Activated CD8-positive, alpha-beta T cell treated with anti-CD3 and anti-CD28 coated beads for 36 hours (primary cell): ENCODE measurements at regions not wholly inside any gene's neighbourhood (a gene's known extent, or its start where the extent isn't known, plus 50 kb on each side); places are given as distances from the start of the nearest gene placed in this dataset.
A peak's percentile ranks its signal among the peaks of the same experiment; 100 is the strongest.
"Not testable (repeated sequence)": the region's sequence is repeated elsewhere in the genome, so short reads cannot be mapped to it uniquely, and the experiment has no call there.

Source experiments
- ATAC-seq: fragments of 200-7000 bp; cut with Tn5 transposase; one replicate; pipeline ENCODE4 v1.10.0; 2021; ENCODE audit warnings: mild to moderate bottlenecking, moderate library complexity
- CTCF ChIA-PET: fragments of 350-600 bp; sonication (Branson Sonifier 250); formaldehyde crosslinking; loops from one replicate; lab custom pipeline; 2021; ENCODE audit warnings: antibody characterized with exemption; lab: Charles Lee
- POLR2A ChIA-PET: fragments of 350-600 bp; sonication (Branson Sonifier 250); formaldehyde crosslinking; loops from one replicate; lab custom pipeline; 2021; ENCODE audit warnings: antibody characterized with exemption; lab: Charles Lee
- DNase-seq: peaks from one replicate; pipeline ENCODE4 v3.0.0-alpha.2; 2020
- H3K27ac Mint-ChIP-seq: one replicate; pipeline ENCODE4 v1.8.0; 2021; ENCODE audit warnings: mild to moderate bottlenecking, mixed read lengths
- H3K27me3 Mint-ChIP-seq: one replicate; pipeline ENCODE4 v1.8.0; 2021; ENCODE audit warnings: mixed read lengths
- H3K36me3 Mint-ChIP-seq: one replicate; pipeline ENCODE4 v1.8.0; 2021; ENCODE audit warnings: low read depth, mixed read lengths
- H3K4me1 Mint-ChIP-seq: one replicate; pipeline ENCODE4 v1.8.0; 2021; ENCODE audit warnings: low read depth, mixed read lengths
- H3K4me3 Mint-ChIP-seq: one replicate; pipeline ENCODE4 v1.8.0; 2021; ENCODE audit warnings: mild to moderate bottlenecking, moderate library complexity, mixed read lengths
- H3K9me3 Mint-ChIP-seq: one replicate; pipeline ENCODE4 v1.8.0; 2021; ENCODE audit warnings: mixed read lengths
- intact Hi-C: fragments of 100-400 bp; cut with micrococcal nuclease; formaldehyde crosslinking; loops from one replicate; pipeline ENCODE4 v1.10.0; 2022
- TF ChIP-seq, protein P1 (sequence below): fragments of 200-600 bp; IDR thresholded peaks from one replicate; pipeline ENCODE4 v1.8.0; 2022; ENCODE audit warnings: antibody characterized with exemption, mild to moderate bottlenecking

DNA sequence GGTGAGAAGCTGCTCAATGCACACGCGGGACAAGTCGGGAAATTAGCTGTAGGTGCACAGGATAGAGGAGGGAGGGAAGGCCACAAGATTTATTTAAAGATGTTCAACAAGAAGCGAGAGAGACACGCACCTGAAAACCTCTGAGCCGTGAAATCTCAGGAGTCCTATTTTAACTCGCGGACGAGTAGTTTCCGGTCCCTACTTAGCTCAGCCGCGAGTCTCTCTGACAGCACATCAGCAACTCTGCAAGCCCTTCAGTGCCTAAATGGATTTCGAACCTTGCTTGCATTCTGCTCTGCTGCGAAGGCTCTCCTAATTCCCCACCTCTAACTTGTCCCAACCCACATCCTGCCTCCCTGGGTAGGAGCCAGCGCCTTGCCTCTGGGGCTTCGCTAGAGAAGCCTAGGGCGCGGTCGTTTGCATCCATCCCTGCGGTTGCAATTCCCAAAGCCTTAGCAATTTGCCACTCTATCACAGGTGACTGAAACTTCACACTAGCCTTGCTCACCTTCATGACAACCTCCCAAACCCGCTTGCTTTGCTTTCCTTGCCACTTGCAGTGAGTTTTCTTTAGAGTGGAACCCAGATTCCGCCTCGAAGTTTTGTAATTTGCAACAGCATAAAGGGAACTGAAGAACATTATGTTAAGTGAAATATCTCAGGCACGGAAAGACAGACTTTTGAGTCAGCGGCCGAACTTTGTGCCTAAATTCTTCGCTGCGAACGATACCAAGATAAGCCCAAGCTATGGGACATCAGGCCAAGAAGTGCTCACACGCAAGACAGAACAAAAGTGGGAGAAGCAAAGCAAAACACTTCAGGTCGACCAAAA lies 202.8 kb downstream of the KDM5D start:
- no peaks in the 10 kb centered on the region for H3K27me3 Mint-ChIP-seq
- H3K4me1 Mint-ChIP-seq: peaks cover 2% of the 10 kb centered on the region
- H3K36me3 Mint-ChIP-seq: no peaks in the 10 kb centered on the region
- CTCF ChIA-PET: no interaction called here
- H3K27ac Mint-ChIP-seq: no peak overlapping the region
- ATAC-seq (no peak), DNase-seq (no peak)
- intact Hi-C loops: no loop called here
- H3K9me3 Mint-ChIP-seq: no peaks in the 10 kb centered on the region
- no peak overlapping the region for H3K4me3 Mint-ChIP-seq
- POLR2A ChIA-PET: no interaction called here
- TF ChIP-seq, protein P1, sequence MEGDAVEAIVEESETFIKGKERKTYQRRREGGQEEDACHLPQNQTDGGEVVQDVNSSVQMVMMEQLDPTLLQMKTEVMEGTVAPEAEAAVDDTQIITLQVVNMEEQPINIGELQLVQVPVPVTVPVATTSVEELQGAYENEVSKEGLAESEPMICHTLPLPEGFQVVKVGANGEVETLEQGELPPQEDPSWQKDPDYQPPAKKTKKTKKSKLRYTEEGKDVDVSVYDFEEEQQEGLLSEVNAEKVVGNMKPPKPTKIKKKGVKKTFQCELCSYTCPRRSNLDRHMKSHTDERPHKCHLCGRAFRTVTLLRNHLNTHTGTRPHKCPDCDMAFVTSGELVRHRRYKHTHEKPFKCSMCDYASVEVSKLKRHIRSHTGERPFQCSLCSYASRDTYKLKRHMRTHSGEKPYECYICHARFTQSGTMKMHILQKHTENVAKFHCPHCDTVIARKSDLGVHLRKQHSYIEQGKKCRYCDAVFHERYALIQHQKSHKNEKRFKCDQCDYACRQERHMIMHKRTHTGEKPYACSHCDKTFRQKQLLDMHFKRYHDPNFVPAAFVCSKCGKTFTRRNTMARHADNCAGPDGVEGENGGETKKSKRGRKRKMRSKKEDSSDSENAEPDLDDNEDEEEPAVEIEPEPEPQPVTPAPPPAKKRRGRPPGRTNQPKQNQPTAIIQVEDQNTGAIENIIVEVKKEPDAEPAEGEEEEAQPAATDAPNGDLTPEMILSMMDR: no peak

DNA sequence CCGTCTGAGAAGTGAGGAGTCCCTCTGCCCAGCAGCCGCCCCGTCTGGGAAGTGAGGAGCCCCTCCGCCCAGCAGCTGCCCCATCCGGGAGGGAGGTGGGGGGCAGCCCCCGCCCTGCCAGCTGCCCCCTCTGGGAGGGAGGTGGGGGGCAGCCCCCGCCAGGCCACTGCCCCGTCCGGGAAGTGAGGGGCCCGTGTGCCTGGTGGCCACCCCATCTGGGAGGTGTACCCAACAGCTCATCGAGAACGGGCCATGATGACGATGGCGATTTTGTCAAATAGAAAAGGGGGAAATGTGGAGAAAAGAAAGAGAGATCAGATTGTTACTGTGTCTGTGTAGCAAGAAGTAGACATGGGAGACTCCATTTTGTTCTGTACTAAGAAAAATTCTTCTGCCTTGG lies 208.8 kb downstream of the KDM5D start:
- H3K4me1 Mint-ChIP-seq, H3K9me3 Mint-ChIP-seq, ATAC-seq: not testable (repeated sequence)

DNA sequence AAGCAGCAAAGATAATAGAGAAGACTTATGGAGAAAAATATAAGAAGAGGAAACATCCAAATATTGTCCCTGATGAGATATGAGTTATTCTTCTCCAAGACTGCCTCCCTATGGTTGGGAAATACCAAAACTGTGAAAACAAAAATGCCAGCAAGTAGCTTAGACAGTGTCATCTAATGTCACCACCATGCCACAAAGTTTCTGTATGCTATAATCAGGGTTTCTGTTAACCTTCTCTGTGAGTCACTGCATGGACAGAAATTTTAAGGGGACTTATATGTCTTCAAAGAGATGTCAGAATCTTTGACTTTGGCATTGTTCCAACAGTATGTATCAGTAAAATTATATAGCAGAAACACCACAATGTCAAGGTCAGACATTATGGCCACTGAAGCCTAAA lies 222.6 kb downstream of the KDM5D start:
- ChIA-PET POLR2A (no interaction called here), CTCF (interaction anchor here (1.0 kb wide), 1 partner anchor 46 kb away, joined by 3 read pairs; no protein-coding TSS in a partner anchor)
- peaks cover 4% of the 10 kb centered on the region for H3K4me1 Mint-ChIP-seq
- H3K4me3 Mint-ChIP-seq: no peak overlapping the region
- TF ChIP-seq, protein P1: no peak
- intact Hi-C loops: no loop called here
- ATAC-seq: no peak
- H3K9me3 Mint-ChIP-seq: no peaks in the 10 kb centered on the region
- no peak overlapping the region for H3K27ac Mint-ChIP-seq
- no peaks in the 10 kb centered on the region for H3K36me3 Mint-ChIP-seq
- DNase-seq: no peak
- no peaks in the 10 kb centered on the region for H3K27me3 Mint-ChIP-seq

More for the DNA sequence above, 208.8 kb downstream of the KDM5D start:
- DNase-seq, H3K27me3 Mint-ChIP-seq, CTCF ChIA-PET, H3K36me3 Mint-ChIP-seq, intact Hi-C loops, H3K27ac Mint-ChIP-seq, POLR2A ChIA-PET, H3K4me3 Mint-ChIP-seq: not testable (repeated sequence)

DNA sequence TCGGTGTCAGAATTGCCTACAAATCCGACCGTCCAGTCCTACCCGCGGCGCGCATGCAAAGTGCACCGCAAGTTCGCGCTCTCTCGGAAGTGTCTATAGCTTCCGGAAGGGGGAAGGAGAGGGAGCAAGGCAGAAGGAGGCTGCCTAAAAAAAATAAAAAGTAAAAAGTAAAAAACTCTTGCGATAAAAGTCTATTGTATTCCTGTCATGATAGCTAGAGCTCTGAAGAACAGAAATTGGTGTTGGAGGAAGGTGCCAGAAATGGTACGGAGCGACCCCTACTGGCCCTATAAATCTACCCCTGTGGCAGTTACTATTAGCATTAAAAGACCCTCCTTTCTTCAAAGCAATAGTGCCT lies 241.5 kb downstream of the KDM5D start:
- POLR2A ChIA-PET: interaction anchor here (0.7 kb wide), 1 partner anchor 72 kb away, joined by 3 read pairs; no protein-coding TSS in a partner anchor
- peak overlapping the region; percentile 91 for H3K27ac Mint-ChIP-seq
- no peaks in the 10 kb centered on the region for H3K27me3 Mint-ChIP-seq
- TF ChIP-seq, protein P1: peak; percentile 37
- ATAC-seq (peak; percentile 63), DNase-seq (peak; percentile 50)
- peak overlapping the region; percentile 81 for H3K4me3 Mint-ChIP-seq
- CTCF ChIA-PET: interaction anchor here (0.7 to 3.1 kb wide), 3 partner anchors 67 to 74 kb away, joined by 3 to 17 read pairs (median 3); no protein-coding TSS in a partner anchor
- intact Hi-C loops: loop anchor here (5.0 kb wide), 1 partner anchor 71 kb away; no protein-coding TSS in a partner anchor
- H3K36me3 Mint-ChIP-seq: peaks cover 3% of the 10 kb centered on the region
- H3K9me3 Mint-ChIP-seq: no peaks in the 10 kb centered on the region
- peaks cover 31% of the 10 kb centered on the region for H3K4me1 Mint-ChIP-seq

DNA sequence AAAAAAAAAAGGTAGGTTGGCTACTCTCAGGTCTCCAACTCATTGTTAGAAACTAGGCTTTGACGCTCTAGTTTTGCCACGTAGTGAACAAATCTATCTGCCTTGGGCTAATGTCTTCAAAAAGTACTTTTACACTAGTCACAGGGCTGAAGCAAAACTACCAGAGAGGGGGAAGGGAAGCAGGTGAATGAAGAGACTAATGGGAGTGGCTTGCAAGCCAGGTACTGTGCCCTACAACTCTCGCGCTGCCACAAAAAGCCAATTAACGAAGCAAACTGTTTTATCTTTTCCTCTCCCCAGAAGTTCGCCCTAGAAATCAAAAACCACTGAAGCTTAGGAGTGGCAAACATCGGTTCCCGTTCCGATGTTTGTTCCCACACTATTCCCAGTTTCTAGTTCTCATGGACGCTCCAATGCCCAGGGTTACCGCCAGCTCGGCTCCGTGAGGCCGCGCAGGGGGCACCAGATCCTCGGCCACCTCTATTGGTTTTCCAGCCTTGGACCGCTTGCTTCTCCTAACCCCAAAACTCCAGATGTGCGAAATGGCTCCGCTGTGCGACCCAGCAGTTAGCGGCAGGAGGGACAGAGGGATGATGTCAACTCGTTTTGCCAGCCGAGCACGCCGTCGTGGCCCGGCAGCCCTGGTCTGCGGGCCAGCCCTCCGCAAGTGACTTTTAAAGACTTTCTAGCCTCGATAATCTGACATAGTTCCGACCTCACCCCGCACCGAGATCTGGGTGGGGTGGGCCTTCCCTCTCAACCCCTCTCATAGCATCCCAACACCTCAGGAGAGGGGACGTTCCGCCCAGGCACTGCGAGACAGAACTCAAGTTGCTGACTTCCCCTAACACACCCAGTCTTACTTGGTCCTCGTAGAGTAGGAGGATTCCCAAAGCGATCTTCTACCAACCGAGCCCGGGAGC lies 242.1 kb downstream of the KDM5D start:
- H3K9me3 Mint-ChIP-seq: no peaks in the 10 kb centered on the region
- H3K27me3 Mint-ChIP-seq: no peaks in the 10 kb centered on the region
- peaks cover 3% of the 10 kb centered on the region for H3K36me3 Mint-ChIP-seq
- H3K4me1 Mint-ChIP-seq: peaks cover 36% of the 10 kb centered on the region
- ATAC-seq: peak; percentile 48
- intact Hi-C loops: loop anchor here (5.0 kb wide), 1 partner anchor 70 kb away; no protein-coding TSS in a partner anchor
- peak; percentile 10 for DNase-seq
- TF ChIP-seq, protein P1: no peak
- CTCF ChIA-PET: interaction anchor here (0.7 to 3.1 kb wide), 3 partner anchors 66 to 74 kb away, joined by 3 to 17 read pairs (median 3); no protein-coding TSS in a partner anchor
- H3K27ac Mint-ChIP-seq: peak overlapping the region; percentile 91
- POLR2A ChIA-PET: no interaction called here
- peak overlapping the region; percentile 81 for H3K4me3 Mint-ChIP-seq
